Panc1 (cell line): ENCODE measurements at regions not wholly inside any gene's neighbourhood (a gene's known extent, or its start where the extent isn't known, plus 50 kb on each side); places are given as distances from the start of the nearest gene placed in this dataset.

ENCODE experiments used
- ATAC-seq: fragments of 200-7000 bp; cut with Tn5 transposase; 2 replicates; pipeline ENCODE4 v1.9.1; 2020; ENCODE audit warnings: mild to moderate bottlenecking, moderate library complexity
- BruUV-seq: library from RNA; stranded (reverse); fragments of 400-500 nt; replicated peaks from 2 replicates; lab custom pipeline; 2021; lab: Mats Ljungman, UMichigan
- CTCF ChIA-PET: fragments of 300-600 bp; sonication (Branson Sonifier 250); formaldehyde crosslinking; loops from one replicate; lab custom pipeline; 2022; ENCODE audit warnings: antibody characterized with exemption; lab: Charles Lee
- POLR2A ChIA-PET: fragments of 300-600 bp; sonication (Branson Sonifier 250); formaldehyde crosslinking; loops from one replicate; lab custom pipeline; 2022; ENCODE audit warnings: antibody characterized with exemption; lab: Charles Lee
- DNase-seq: peaks from one replicate; pipeline ENCODE4 v3.0.0-alpha.2; 2010; ENCODE audit warnings: low read depth, low spot score
- H3K27ac ChIP-seq: 2 replicates; pipeline ENCODE4 v1.5.1; 2011; ENCODE audit warnings: mild to moderate bottlenecking, low read length, inconsistent platforms
- H3K27me3 ChIP-seq: fragments of 200-500 bp; sonication (Bioruptor generic); 2 replicates; pipeline ENCODE4 v1.6.0; 2014; ENCODE audit warnings: low read length, inconsistent platforms; ENCODE audit not compliant: control insufficient read depth, insufficient read depth
- H3K36me3 ChIP-seq: fragments of 200-500 bp; sonication (Bioruptor generic); 2 replicates; pipeline ENCODE4 v1.5.1; 2014; ENCODE audit warnings: inconsistent platforms, mild to moderate bottlenecking, low read length, moderate library complexity; ENCODE audit not compliant: control insufficient read depth, insufficient read depth
- H3K4me1 ChIP-seq: 2 replicates; pipeline ENCODE4 v1.5.1; 2011; ENCODE audit warnings: inconsistent platforms, mild to moderate bottlenecking, low read length, moderate library complexity; ENCODE audit not compliant: control insufficient read depth, insufficient read depth
- H3K4me3 ChIP-seq, 2 experiments: 2 replicates each; pipeline ENCODE4 v1.5.1; 2011 to 2012; ENCODE audit warnings: low read depth in 2 of 2, low read length in 2 of 2, mild to moderate bottlenecking in 2 of 2, inconsistent platforms in 1 of 2, moderate library complexity in 1 of 2
- H3K9me3 ChIP-seq: fragments of 200-500 bp; sonication (Bioruptor generic); 2 replicates; pipeline ENCODE4 v1.5.1; 2014; ENCODE audit warnings: low read depth, mild to moderate bottlenecking, inconsistent platforms, low read length, moderate library complexity; ENCODE audit not compliant: control insufficient read depth, insufficient read depth
- POLR2AphosphoS5 ChIP-seq: IDR thresholded peaks from 2 replicates; pipeline ENCODE4 v1.6.1; 2012; ENCODE audit warnings: mild to moderate bottlenecking, low read depth, low read length, moderate library complexity
- REST ChIP-seq, 2 experiments: IDR thresholded peaks; 2 replicates each; pipeline ENCODE4 v1.6.1; 2011 to 2012; ENCODE audit warnings: low read depth in 2 of 2, control low read depth in 1 of 2, low read length in 1 of 2, mild to moderate bottlenecking in 1 of 2, moderate library complexity in 1 of 2; ENCODE audit not compliant: insufficient read depth in 1 of 2
- SIN3A ChIP-seq: IDR thresholded peaks from 2 replicates; pipeline ENCODE4 v1.6.1; 2012; ENCODE audit warnings: low read depth, mild to moderate bottlenecking, low read length, moderate library complexity, borderline replicate concordance; ENCODE audit not compliant: insufficient read depth
- TCF7L2 ChIP-seq: IDR thresholded peaks from 2 replicates; pipeline ENCODE4 v1.6.1; 2011; ENCODE audit warnings: mild to moderate bottlenecking, low read depth, low read length, inconsistent platforms
- in situ Hi-C: cut with HindIII; loops from 2 replicates; pipeline ENCODE4 v1.10.0; 2016; ENCODE audit warnings: low sequenced_read_pairs, low pct_unique_long_range_greater_than_20kb
- intact Hi-C: fragments of 100-400 bp; cut with micrococcal nuclease; formaldehyde crosslinking; loops from one replicate; pipeline ENCODE4 v1.10.0; 2022; ENCODE audit not compliant: unreplicated experiment
- TF ChIP-seq, protein P1 (sequence below): fragments of 450-650 bp; IDR thresholded peaks from 2 replicates; pipeline ENCODE4 v1.5.1; 2017; ENCODE audit warnings: mild to moderate bottlenecking

DNA sequence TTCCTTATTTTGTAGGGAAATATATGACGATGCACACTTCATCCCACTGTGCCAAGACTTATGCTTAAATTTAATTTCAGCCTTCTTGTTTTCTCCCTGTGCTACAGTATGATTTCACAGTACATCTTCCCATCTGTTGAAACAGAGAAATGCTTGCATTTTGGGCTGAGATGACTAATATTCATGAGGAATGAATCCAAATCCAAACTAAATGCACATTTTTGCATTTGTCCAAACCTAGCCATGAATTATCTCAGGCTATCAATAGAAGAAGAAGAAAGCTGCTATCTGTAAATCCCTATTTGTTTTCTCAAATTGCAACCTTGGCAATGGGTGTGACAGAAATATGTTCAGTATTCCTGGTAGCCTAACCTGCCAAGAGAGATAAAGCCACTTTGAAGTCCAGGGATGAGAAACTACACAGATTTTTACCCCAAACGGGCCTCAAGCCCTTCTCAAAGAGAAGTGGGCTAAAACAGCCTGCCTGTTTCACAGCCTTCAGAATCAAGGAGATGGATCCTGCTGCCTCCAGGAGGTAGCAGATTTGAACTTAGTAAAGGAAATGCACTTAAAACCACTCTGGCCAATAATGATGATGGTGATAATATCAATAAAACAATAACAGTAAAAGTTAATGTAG is 306.9 kb upstream of the NT5C1B start:
- H3K27ac ChIP-seq, result no peak overlapping the region
- ChIA-PET POLR2A (no interaction called here), CTCF (no interaction called here)
- no peaks in the 10 kb centered on the region for H3K9me3 ChIP-seq
- no peaks in the 10 kb centered on the region for H3K36me3 ChIP-seq
- no TSS peak for BruUV-seq
- DNase-seq, result no peak
- intact Hi-C loops, result no loop called here
- no peak overlapping the region for H3K4me3 ChIP-seq
- ATAC-seq, result no peak
- in situ Hi-C loops, result no loop called here
- no peaks in the 10 kb centered on the region for H3K4me1 ChIP-seq
- TF ChIP-seq TCF7L2 (no peak), POLR2AphosphoS5 (no peak), SIN3A (no peak), REST (IDR thresholded peaks at IDR 0.05; ENCODE audit: insufficient read depth in 1 of 2, low read depth in 2 of 2, low read length in 1 of 2) (no peak)
- TF ChIP-seq, protein P1, sequence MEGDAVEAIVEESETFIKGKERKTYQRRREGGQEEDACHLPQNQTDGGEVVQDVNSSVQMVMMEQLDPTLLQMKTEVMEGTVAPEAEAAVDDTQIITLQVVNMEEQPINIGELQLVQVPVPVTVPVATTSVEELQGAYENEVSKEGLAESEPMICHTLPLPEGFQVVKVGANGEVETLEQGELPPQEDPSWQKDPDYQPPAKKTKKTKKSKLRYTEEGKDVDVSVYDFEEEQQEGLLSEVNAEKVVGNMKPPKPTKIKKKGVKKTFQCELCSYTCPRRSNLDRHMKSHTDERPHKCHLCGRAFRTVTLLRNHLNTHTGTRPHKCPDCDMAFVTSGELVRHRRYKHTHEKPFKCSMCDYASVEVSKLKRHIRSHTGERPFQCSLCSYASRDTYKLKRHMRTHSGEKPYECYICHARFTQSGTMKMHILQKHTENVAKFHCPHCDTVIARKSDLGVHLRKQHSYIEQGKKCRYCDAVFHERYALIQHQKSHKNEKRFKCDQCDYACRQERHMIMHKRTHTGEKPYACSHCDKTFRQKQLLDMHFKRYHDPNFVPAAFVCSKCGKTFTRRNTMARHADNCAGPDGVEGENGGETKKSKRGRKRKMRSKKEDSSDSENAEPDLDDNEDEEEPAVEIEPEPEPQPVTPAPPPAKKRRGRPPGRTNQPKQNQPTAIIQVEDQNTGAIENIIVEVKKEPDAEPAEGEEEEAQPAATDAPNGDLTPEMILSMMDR, result no peak
- no peaks in the 10 kb centered on the region for H3K27me3 ChIP-seq

DNA sequence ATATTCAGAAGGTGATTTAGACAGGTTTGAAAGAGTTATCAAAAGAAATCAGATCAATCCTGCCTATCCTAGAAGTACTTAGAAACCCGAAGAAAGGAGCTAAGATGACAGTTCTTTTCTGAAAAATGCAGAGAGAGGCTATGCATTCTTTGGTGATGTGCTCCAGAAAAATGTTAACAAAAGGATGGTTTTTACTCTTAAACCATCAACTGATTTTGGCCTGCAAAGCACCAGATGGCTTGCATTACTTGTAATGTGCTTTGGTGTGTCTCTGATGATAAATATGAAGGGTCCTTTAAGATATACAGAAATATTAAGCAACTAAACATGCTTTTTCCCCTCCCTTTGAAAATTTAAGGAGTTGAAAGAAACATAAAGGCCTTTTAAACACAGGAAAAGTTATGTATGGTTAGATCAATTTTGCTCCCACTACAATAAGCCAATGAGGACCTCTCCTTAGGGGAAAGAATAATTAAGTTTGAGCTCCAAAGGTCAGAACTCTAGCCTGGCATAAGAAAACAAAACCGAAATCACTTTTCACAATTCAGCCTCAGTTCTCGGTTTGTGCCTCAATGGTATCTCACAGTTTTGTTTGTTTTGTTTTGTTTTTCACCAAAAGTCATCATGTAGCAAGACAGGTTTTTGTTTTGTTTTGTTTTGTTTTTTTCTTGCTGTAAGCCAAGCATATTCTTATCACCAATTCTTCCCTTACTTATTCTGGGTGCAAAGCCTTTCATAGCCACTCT is 302.4 kb upstream of the NT5C1B start:
- DNase-seq, result no peak
- no peaks in the 10 kb centered on the region for H3K4me1 ChIP-seq
- H3K27me3 ChIP-seq, result no peaks in the 10 kb centered on the region
- ChIA-PET CTCF (no interaction called here), POLR2A (no interaction called here)
- H3K36me3 ChIP-seq, result no peaks in the 10 kb centered on the region
- intact Hi-C loops, result no loop called here
- no peaks in the 10 kb centered on the region for H3K9me3 ChIP-seq
- H3K27ac ChIP-seq, result no peak overlapping the region
- H3K4me3 ChIP-seq, result no peak overlapping the region
- ATAC-seq, result no peak
- BruUV-seq, result no TSS peak
- in situ Hi-C loops, result no loop called here
- TF ChIP-seq REST (IDR thresholded peaks at IDR 0.05; ENCODE audit: insufficient read depth in 1 of 2, low read depth in 2 of 2, low read length in 1 of 2), result no peak
- TF ChIP-seq TCF7L2, result no peak
- no peak for TF ChIP-seq POLR2AphosphoS5
- TF ChIP-seq, protein P1, result no peak
- no peak for TF ChIP-seq SIN3A
